CD8-positive, alpha-beta memory T cell (primary cell): ENCODE measurements at regions not wholly inside any gene's neighbourhood (a gene's known extent, or its start where the extent isn't known, plus 50 kb on each side); places are given as distances from the start of the nearest gene placed in this dataset.
"Not testable (repeated sequence)": the region's sequence is repeated elsewhere in the genome, so short reads cannot be mapped to it uniquely, and the experiment has no call there.

Experiments
- CTCF ChIA-PET: fragments of 350-600 bp; sonication (Branson Sonifier 250); formaldehyde crosslinking; loops from one replicate; lab custom pipeline; 2021; ENCODE audit warnings: antibody characterized with exemption; lab: Charles Lee
- POLR2A ChIA-PET: fragments of 350-600 bp; sonication (Branson Sonifier 250); formaldehyde crosslinking; loops from one replicate; lab custom pipeline; 2021; ENCODE audit warnings: antibody characterized with exemption; lab: Charles Lee
- DNase-seq, 5 donors: peaks; one replicate each; pipeline versions ENCODE4 v3.0.0 to v3.0.0-alpha.2; 2020 to 2022; ENCODE audit warnings: mixed read lengths in 1 of 5
- H3K27ac ChIP-seq: one replicate; pipeline ENCODE4 v1.7.0; 2013; ENCODE audit warnings: low read depth, mild to moderate bottlenecking, low read length, moderate library complexity
- H3K27me3 ChIP-seq: 2 replicates; pipeline ENCODE4 v1.7.0; 2013; ENCODE audit warnings: low read length, mild to moderate bottlenecking; ENCODE audit not compliant: insufficient read depth, poor library complexity, severe bottlenecking
- H3K36me3 ChIP-seq: 2 replicates; pipeline ENCODE4 v1.7.0; 2013; ENCODE audit warnings: mild to moderate bottlenecking, low read length, moderate library complexity; ENCODE audit not compliant: insufficient read depth
- H3K4me1 ChIP-seq: 2 replicates; pipeline ENCODE4 v1.7.0; 2013; ENCODE audit warnings: mild to moderate bottlenecking, low read length, moderate library complexity; ENCODE audit not compliant: insufficient read depth
- H3K4me3 ChIP-seq: 2 replicates; pipeline ENCODE4 v1.7.0; 2013; ENCODE audit warnings: mild to moderate bottlenecking, low read length
- H3K9me3 ChIP-seq: 2 replicates; pipeline ENCODE4 v1.7.0; 2013; ENCODE audit warnings: mild to moderate bottlenecking, low read length
- H3K27ac Mint-ChIP-seq, 8 donors: one replicate each; pipeline ENCODE4 v1.8.0; 2020 to 2021; ENCODE audit warnings: mixed read lengths in 8 of 8, mild to moderate bottlenecking in 6 of 8, inconsistent platforms in 3 of 8, moderate library complexity in 3 of 8
- H3K27me3 Mint-ChIP-seq, 2 donors: one replicate each; pipeline ENCODE4 v1.8.0; 2020 to 2021; ENCODE audit warnings: mixed read lengths in 2 of 2, mild to moderate bottlenecking in 1 of 2, moderate library complexity in 1 of 2
- H3K36me3 Mint-ChIP-seq, 3 donors: one replicate each; pipeline ENCODE4 v1.8.0; 2020 to 2021; ENCODE audit warnings: mixed read lengths in 3 of 3, inconsistent platforms in 1 of 3, mild to moderate bottlenecking in 1 of 3
- H3K4me1 Mint-ChIP-seq, 3 donors: one replicate each; pipeline ENCODE4 v1.8.0; 2020 to 2021; ENCODE audit warnings: mixed read lengths in 3 of 3, inconsistent platforms in 1 of 3, mild to moderate bottlenecking in 1 of 3
- H3K4me3 Mint-ChIP-seq, 7 donors: one replicate each; pipeline ENCODE4 v1.8.0; 2020 to 2021; ENCODE audit warnings: mixed read lengths in 7 of 7, mild to moderate bottlenecking in 6 of 7, moderate library complexity in 4 of 7, inconsistent platforms in 2 of 7
- H3K9me3 Mint-ChIP-seq, 5 donors: one replicate each; pipeline ENCODE4 v1.8.0; 2020 to 2022; ENCODE audit warnings: mixed read lengths in 5 of 5, mild to moderate bottlenecking in 3 of 5, moderate library complexity in 2 of 5, inconsistent platforms in 1 of 5

DNA sequence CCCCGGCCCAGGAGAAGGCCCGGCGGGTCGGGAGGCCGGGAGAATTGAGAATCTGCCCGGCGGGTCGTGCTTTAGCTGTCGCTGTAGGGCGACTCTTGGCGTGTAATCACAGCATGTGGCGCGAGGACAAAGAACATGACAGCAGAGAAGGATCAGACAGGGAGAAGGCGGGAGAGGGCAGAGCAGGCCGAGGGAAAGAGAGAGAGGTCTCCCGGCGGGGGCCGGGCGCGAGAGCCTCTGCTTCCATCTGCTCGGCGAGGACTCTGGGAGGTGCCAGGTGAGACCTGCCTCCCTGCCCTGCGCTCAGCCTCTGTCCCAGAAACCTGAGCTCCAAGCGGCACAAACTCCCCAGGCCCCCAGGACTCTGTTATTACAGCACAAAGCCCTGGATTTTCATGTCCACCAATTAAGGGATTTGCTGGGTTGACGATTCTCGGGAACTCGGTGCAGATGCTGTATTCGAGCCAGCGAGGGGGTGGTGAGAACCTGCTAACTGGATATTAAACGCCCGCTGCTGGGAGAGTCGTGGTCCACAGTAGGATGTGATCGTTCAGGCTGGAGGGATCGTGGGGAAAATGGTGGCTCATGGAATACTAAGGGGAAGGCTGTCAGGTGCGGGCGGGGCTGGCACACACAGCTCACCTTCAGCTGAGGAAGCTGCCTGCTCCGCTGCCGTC is 172.0 kb upstream of the CIBAR2 start:
- Histone ChIP-seq H3K36me3 (no peaks in the 10 kb centered on the region), H3K27ac (no peak overlapping the region), H3K9me3 (no peaks in the 10 kb centered on the region), H3K27me3 (no peaks in the 10 kb centered on the region), H3K4me1 (no peaks in the 10 kb centered on the region), H3K4me3 (no peak overlapping the region)
- Mint-ChIP-seq H3K4me1 (no peaks in the 10 kb centered on the region), H3K4me3 (no peak overlapping the region), H3K27ac (no peak overlapping the region), H3K9me3 (no peaks in the 10 kb centered on the region), H3K27me3 (no peaks in the 10 kb centered on the region), H3K36me3 (no peaks in the 10 kb centered on the region)
- DNase-seq, result no peak
- ChIA-PET POLR2A (no interaction called here), CTCF (interaction anchor here (0.9 to 1.4 kb wide), 2 partner anchors 9 kb away, joined by 3 read pairs; no protein-coding TSS in a partner anchor)

DNA sequence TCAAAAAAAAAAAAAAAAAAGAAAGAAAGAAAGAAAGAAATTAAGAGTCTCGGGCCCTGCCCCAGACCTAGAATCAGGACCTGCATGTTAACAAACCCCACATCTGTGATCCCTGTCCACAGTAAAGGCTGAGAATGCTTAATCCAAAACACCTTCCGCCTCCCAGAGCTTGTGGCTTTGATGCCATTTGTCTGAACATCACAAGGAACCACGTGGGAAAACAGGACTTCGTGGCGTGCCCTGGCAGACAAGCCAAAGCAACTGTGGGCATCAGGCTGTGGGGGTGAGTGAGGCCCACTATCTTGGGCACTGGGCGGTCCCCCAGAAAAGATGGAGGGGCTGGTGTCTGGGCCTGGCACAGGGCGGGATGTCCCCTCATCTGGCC is 173.4 kb upstream of the CIBAR2 start:
- H3K36me3 ChIP-seq, result no peaks in the 10 kb centered on the region
- H3K27me3 ChIP-seq, result no peaks in the 10 kb centered on the region
- no peaks in the 10 kb centered on the region for H3K9me3 ChIP-seq
- Mint-ChIP-seq H3K9me3 (no peaks in the 10 kb centered on the region), H3K27ac (no peak overlapping the region), H3K4me1 (no peaks in the 10 kb centered on the region), H3K27me3 (no peaks in the 10 kb centered on the region), H3K36me3 (no peaks in the 10 kb centered on the region), H3K4me3 (no peak overlapping the region)
- H3K4me3 ChIP-seq, result no peak overlapping the region
- DNase-seq, result no peak
- no peak overlapping the region for H3K27ac ChIP-seq
- POLR2A ChIA-PET, result no interaction called here
- no peaks in the 10 kb centered on the region for H3K4me1 ChIP-seq
- CTCF ChIA-PET, result no interaction called here

DNA sequence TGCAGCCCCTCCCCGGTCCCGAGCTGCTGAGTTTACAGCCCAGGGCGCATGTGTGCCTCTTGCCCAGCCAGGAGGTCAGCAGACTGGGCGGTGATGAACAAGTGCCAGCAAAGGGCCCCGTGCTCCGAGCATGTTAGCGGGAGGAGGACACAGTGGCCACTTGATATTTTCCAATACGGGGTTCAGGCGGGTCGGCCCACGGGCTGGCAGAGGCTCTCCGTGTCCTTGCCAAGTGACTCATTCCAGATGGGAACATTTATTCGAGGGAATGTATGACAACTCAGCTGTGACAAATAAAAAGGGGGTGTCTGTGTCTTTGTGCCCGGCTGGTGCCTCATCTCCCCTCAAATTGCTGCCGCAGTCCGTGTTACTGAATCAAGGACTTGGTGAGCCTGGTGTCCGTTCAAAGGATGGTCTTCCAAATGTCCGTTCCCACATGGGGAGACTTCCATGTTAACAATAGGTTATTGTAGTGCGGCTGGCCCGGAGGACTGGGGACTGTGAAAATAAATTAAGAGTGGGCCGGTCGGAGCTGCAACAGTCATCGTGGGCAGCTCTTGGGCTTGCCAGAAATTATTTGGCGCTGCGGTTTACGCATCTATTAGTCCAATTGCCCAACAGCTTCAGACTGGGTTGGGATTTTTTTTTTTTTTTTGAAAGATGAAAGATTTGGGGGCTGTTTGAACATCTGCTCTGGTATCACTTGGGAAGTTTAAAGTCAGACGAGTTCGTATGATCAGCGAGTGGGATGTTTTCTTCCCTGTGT is 174.0 kb upstream of the CIBAR2 start:
- H3K36me3 ChIP-seq, result no peaks in the 10 kb centered on the region
- no peaks in the 10 kb centered on the region for H3K36me3 Mint-ChIP-seq
- no peak overlapping the region for H3K4me3 ChIP-seq
- CTCF ChIA-PET, result no interaction called here
- POLR2A ChIA-PET, result no interaction called here
- H3K4me1 Mint-ChIP-seq, result no peaks in the 10 kb centered on the region
- H3K27ac Mint-ChIP-seq, result no peak overlapping the region
- no peak overlapping the region for H3K4me3 Mint-ChIP-seq
- H3K9me3 Mint-ChIP-seq, result no peaks in the 10 kb centered on the region
- no peaks in the 10 kb centered on the region for H3K9me3 ChIP-seq
- DNase-seq, result no peak
- no peaks in the 10 kb centered on the region for H3K27me3 Mint-ChIP-seq
- H3K27me3 ChIP-seq, result no peaks in the 10 kb centered on the region
- no peaks in the 10 kb centered on the region for H3K4me1 ChIP-seq
- H3K27ac ChIP-seq, result no peak overlapping the region

DNA sequence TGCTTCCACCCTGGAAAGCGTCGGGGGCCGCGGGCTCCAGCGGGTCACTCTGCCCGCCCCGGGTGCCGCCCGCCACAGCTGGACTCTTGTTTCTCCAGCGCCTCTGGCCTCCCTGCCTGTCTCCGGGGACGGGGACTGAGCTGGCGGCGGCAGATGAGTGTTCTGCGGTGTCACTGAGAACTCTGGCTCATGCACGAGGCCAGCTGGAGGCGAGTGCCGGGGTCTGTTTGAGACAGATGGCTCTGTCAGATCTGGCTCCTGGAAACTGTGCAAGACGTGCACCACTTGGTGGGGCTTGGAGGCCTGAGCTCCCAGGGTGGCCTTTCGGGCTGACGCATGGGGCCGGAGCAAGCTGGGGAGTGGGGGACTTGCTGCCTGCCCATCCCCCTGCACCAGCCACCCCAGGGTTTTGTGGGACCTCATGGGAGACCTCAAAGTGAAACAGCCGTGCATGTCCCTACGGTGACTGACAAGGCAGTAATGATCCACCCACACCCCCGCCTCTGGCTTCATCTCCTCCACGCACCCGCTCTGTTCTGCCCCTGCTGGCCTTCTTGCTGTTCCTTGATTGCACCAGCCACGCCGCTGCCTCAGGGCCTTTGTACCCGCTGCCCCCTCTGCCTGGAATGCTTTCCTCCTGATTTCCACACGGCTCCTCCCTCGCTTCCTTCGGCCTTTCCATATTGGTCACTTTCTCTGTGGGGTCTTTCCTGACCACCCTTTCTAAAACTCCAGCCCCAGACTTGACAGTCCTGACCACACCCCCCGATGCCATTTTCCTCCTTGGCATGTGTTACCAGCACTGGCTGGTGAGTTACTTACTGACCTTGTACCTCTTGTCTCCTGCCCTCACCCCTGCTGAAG is 174.9 kb upstream of the CIBAR2 start:
- CTCF ChIA-PET, result no interaction called here
- Histone ChIP-seq H3K27me3 (no peaks in the 10 kb centered on the region), H3K9me3 (no peaks in the 10 kb centered on the region), H3K36me3 (no peaks in the 10 kb centered on the region), H3K4me1 (no peaks in the 10 kb centered on the region), H3K27ac (peak overlapping the region; percentile 16), H3K4me3 (no peak overlapping the region)
- no peaks in the 10 kb centered on the region for H3K27me3 Mint-ChIP-seq
- H3K36me3 Mint-ChIP-seq, result no peaks in the 10 kb centered on the region
- POLR2A ChIA-PET, result no interaction called here
- H3K9me3 Mint-ChIP-seq, result no peaks in the 10 kb centered on the region
- H3K4me1 Mint-ChIP-seq, result no peaks in the 10 kb centered on the region
- H3K27ac Mint-ChIP-seq, result peak overlapping the region in 1 of 8 donors; percentile 9
- H3K4me3 Mint-ChIP-seq, result no peak overlapping the region
- no peak for DNase-seq

DNA sequence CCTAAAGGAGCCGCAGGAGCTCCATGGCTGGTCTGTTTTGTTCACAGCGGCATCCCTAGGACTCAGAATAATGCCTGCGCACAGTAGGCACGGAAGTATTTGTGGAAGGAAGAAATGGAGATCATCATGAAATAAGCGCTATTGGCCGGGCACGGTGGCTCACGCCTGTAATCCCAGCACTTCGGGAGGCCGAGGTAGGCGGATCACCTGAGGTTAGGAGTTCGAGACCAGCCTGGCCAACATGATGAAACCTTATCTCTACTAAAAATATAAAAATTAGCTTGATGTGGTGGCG is 175.5 kb upstream of the CIBAR2 start:
- POLR2A ChIA-PET, CTCF ChIA-PET, H3K4me1 Mint-ChIP-seq, H3K4me3 ChIP-seq, H3K4me3 Mint-ChIP-seq, H3K27me3 ChIP-seq, H3K27me3 Mint-ChIP-seq, H3K4me1 ChIP-seq, H3K36me3 Mint-ChIP-seq, H3K27ac ChIP-seq, H3K9me3 ChIP-seq, H3K9me3 Mint-ChIP-seq, H3K36me3 ChIP-seq, DNase-seq: not testable (repeated sequence)
- peak overlapping the region in 1 of 8 donors; percentile 9 for H3K27ac Mint-ChIP-seq

DNA sequence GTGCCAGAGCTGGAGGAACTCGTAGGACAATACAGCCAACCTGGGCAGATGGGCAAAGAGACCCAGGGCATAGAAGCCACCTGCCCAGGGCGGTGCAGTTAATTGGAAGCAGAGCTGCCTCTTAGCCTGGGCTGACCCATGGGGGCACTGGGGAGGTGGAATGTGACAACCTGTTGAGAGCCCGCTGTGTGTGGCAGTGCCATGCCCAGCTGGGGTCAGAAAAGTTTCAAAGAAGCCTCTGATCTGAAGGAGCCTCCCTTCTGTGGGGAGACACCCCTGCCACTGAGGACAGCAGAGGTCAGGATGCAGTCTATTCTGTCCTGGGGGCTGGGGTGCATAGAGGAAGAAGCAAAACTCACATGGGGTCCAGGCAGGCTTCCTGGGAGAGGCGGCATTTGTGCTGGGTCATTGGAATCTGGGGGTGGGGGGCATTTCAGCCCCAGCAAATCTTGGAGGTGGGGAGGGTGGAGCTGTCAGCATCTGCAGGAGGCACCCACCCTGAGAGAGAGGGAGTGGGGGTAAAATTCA is 176.1 kb upstream of the CIBAR2 start:
- no peak overlapping the region for H3K4me3 Mint-ChIP-seq
- ChIA-PET CTCF (no interaction called here), POLR2A (no interaction called here)
- Histone ChIP-seq H3K27me3 (no peaks in the 10 kb centered on the region), H3K36me3 (no peaks in the 10 kb centered on the region), H3K4me1 (no peaks in the 10 kb centered on the region), H3K9me3 (no peaks in the 10 kb centered on the region), H3K4me3 (no peak overlapping the region), H3K27ac (no peak overlapping the region)
- DNase-seq, result no peak
- H3K36me3 Mint-ChIP-seq, result no peaks in the 10 kb centered on the region
- H3K4me1 Mint-ChIP-seq, result no peaks in the 10 kb centered on the region
- H3K27ac Mint-ChIP-seq, result no peak overlapping the region
- H3K9me3 Mint-ChIP-seq, result no peaks in the 10 kb centered on the region
- H3K27me3 Mint-ChIP-seq, result no peaks in the 10 kb centered on the region

DNA sequence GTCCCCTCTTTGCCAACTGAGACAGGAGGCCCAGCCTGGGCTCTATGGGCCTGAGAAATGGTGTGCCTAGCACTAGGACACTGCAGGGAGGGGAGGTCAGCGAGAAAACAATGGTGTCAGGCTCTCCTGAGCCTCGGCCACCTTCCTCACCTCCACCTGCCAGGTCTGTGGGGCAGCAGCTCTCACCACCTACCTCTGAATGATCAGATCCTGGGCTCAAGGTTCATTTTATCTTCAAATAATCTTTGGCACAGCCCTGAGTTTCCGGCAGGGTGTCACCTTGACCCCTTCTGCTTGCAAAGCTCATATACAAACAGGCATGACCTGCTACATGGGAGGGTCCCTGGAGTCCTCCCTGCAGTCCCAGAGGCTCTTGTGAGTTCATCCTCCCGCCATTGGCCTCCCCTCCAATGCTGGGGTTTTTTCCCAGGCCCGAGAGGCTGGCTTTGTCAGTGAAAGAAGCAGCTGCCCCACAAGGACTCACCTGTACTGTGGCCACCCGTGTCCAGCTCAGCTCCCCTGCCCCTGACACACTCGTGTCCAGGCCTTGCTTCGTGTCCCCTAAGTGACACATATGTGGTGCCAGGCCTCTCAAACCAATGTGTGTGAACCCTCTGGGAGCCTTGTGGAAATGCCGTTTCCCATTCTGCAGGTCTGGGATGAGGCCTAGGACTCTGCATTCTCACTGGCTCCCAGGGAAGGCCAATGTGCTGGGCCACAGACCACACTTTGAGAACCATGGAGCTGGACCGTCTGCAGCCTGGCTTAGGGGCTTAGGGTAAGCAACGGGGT is 176.8 kb upstream of the CIBAR2 start:
- H3K9me3 ChIP-seq, result no peaks in the 10 kb centered on the region
- Mint-ChIP-seq H3K27ac (no peak overlapping the region), H3K4me1 (no peaks in the 10 kb centered on the region), H3K4me3 (no peak overlapping the region), H3K9me3 (no peaks in the 10 kb centered on the region), H3K27me3 (no peaks in the 10 kb centered on the region), H3K36me3 (no peaks in the 10 kb centered on the region)
- no peak overlapping the region for H3K27ac ChIP-seq
- H3K4me3 ChIP-seq, result no peak overlapping the region
- DNase-seq, result no peak
- no peaks in the 10 kb centered on the region for H3K27me3 ChIP-seq
- ChIA-PET CTCF (no interaction called here), POLR2A (no interaction called here)
- no peaks in the 10 kb centered on the region for H3K4me1 ChIP-seq
- no peaks in the 10 kb centered on the region for H3K36me3 ChIP-seq
